MCF 10A (cell line): ENCODE measurements at regions not wholly inside any gene's neighbourhood (a gene's known extent, or its start where the extent isn't known, plus 50 kb on each side); places are given as distances from the start of the nearest gene placed in this dataset.
A peak's percentile ranks its signal among the peaks of the same experiment; 100 is the strongest.

Source experiments
- BruUV-seq: library from RNA; stranded (reverse); fragments of 400-500 nt; replicated peaks from 2 replicates; lab custom pipeline; 2021; lab: Mats Ljungman, UMichigan
- CTCF ChIA-PET: fragments of 300-600 bp; sonication (Branson Sonifier 250); formaldehyde crosslinking; extraction: SDS; loops from one replicate; lab custom pipeline; 2021; ENCODE audit warnings: antibody characterized with exemption, inconsistent platforms; lab: Yijun Ruan, JAX
- POLR2A ChIA-PET: fragments of 300-600, 350-650 bp; sonication (Branson Sonifier 250); formaldehyde crosslinking; extraction: SDS; loops from one replicate; lab custom pipeline; 2020; ENCODE audit warnings: antibody characterized with exemption, inconsistent platforms; lab: Yijun Ruan, JAX
- DNase-seq: peaks from one replicate; pipeline ENCODE4 v3.0.0-alpha.2; 2018; ENCODE audit not compliant: unreplicated experiment
- H3K27ac Mint-ChIP-seq: one replicate; pipeline ENCODE4 v1.8.0; 2022; ENCODE audit warnings: mild to moderate bottlenecking, low read depth, mixed read lengths; ENCODE audit not compliant: unreplicated experiment
- H3K27me3 Mint-ChIP-seq: one replicate; pipeline ENCODE4 v1.8.0; 2022; ENCODE audit warnings: mixed read lengths; ENCODE audit not compliant: insufficient read depth, unreplicated experiment
- H3K36me3 Mint-ChIP-seq: one replicate; pipeline ENCODE4 v1.8.0; 2022; ENCODE audit warnings: mild to moderate bottlenecking, moderate library complexity, mixed read lengths; ENCODE audit not compliant: insufficient read depth, unreplicated experiment
- H3K4me1 Mint-ChIP-seq: one replicate; pipeline ENCODE4 v1.8.0; 2022; ENCODE audit warnings: mixed read lengths; ENCODE audit not compliant: insufficient read depth, unreplicated experiment
- H3K4me3 Mint-ChIP-seq: one replicate; pipeline ENCODE4 v1.8.0; 2022; ENCODE audit warnings: mild to moderate bottlenecking, moderate library complexity, mixed read lengths; ENCODE audit not compliant: unreplicated experiment
- H3K9me3 Mint-ChIP-seq: one replicate; pipeline ENCODE4 v1.8.0; 2022; ENCODE audit warnings: mixed read lengths; ENCODE audit not compliant: unreplicated experiment
- CTCF ChIP-seq: fragments of 200-600 bp; IDR thresholded peaks from one replicate; pipeline ENCODE4 v1.8.0; 2022; ENCODE audit warnings: antibody characterized with exemption, mild to moderate bottlenecking; ENCODE audit not compliant: unreplicated experiment
- intact Hi-C: fragments of 100-400 bp; cut with micrococcal nuclease; formaldehyde crosslinking; loops from 2 replicates; pipeline ENCODE4 v1.14.1; 2022

- no TSS peak for BruUV-seq
- intact Hi-C loops = no loop called here
- POLR2A ChIA-PET = no interaction called here
- no peaks in the 10 kb centered on the region for H3K9me3 Mint-ChIP-seq
- no peak overlapping the region for H3K4me3 Mint-ChIP-seq
- no peak for DNase-seq
- no peaks in the 10 kb centered on the region for H3K27me3 Mint-ChIP-seq
- H3K4me1 Mint-ChIP-seq = peaks cover 11% of the 10 kb centered on the region
- no peaks in the 10 kb centered on the region for H3K36me3 Mint-ChIP-seq
- CTCF ChIA-PET = no interaction called here
- no peak overlapping the region for H3K27ac Mint-ChIP-seq
- TF ChIP-seq CTCF = no peak
Measured at GRCh38 chr18:60049172-60049571, 149.4 kb downstream of the PMAIP1 start.

GRCh38 chr18:60047556-60047955, 147.8 kb downstream of the PMAIP1 start:
- CTCF ChIA-PET = interaction anchor here (0.6 kb wide), 1 partner anchor 514 kb away, joined by 3 read pairs; no protein-coding TSS in a partner anchor
- H3K4me3 Mint-ChIP-seq = no peak overlapping the region
- no peaks in the 10 kb centered on the region for H3K4me1 Mint-ChIP-seq
- no peaks in the 10 kb centered on the region for H3K9me3 Mint-ChIP-seq
- no peak for TF ChIP-seq CTCF
- no peak for DNase-seq
- POLR2A ChIA-PET = no interaction called here
- H3K36me3 Mint-ChIP-seq = no peaks in the 10 kb centered on the region
- H3K27ac Mint-ChIP-seq = no peak overlapping the region
- intact Hi-C loops = no loop called here
- no peaks in the 10 kb centered on the region for H3K27me3 Mint-ChIP-seq
- no TSS peak for BruUV-seq

- CTCF ChIA-PET = interaction anchor here (0.5 kb wide), 1 partner anchor 1024 kb away, joined by 3 read pairs; no protein-coding TSS in a partner anchor
- peak; percentile 29 for DNase-seq
- intact Hi-C loops = no loop called here
- Mint-ChIP-seq H3K9me3 (no peaks in the 10 kb centered on the region), H3K27ac (no peak overlapping the region), H3K36me3 (no peaks in the 10 kb centered on the region), H3K4me3 (no peak overlapping the region), H3K27me3 (peaks cover 11% of the 10 kb centered on the region), H3K4me1 (no peaks in the 10 kb centered on the region)
- no TSS peak for BruUV-seq
- no peak for TF ChIP-seq CTCF
- POLR2A ChIA-PET = no interaction called here
Measured at GRCh38 chr18:60044290-60045006, 144.7 kb downstream of the PMAIP1 start.

GRCh38 chr18:60040971-60041370, 141.2 kb downstream of the PMAIP1 start:
- intact Hi-C loops = no loop called here
- Mint-ChIP-seq H3K4me3 (no peak overlapping the region), H3K36me3 (no peaks in the 10 kb centered on the region), H3K27ac (no peak overlapping the region), H3K27me3 (peaks cover 30% of the 10 kb centered on the region), H3K4me1 (no peaks in the 10 kb centered on the region), H3K9me3 (no peaks in the 10 kb centered on the region)
- no peak for TF ChIP-seq CTCF
- no TSS peak for BruUV-seq
- DNase-seq = no peak
- ChIA-PET CTCF (no interaction called here), POLR2A (no interaction called here)
